ENCODE measurements at regions not wholly inside any gene's neighbourhood (a gene's known extent, or its start where the extent isn't known, plus 50 kb on each side); places are given as distances from the start of the nearest gene placed in this dataset.

GRCh38 chr2:129467941-129468340 is 511.5 kb upstream of the RAB6C start:
- TF ChIP-seq EZH2 (IDR thresholded peaks at IDR 0.05; ENCODE audit: low read length) (no peak), CTCF (optimal IDR thresholded peaks at IDR 0.05 in 1 of 3, IDR thresholded peaks at IDR 0.05 in 1 of 3, conservative IDR thresholded peaks at IDR 0.05 in 1 of 3; ENCODE audit: extremely low read depth in 1 of 3, insufficient read depth in 2 of 3, low read length in 3 of 3) (no peak)
